ENCODE measurements at regions not wholly inside any gene's neighbourhood (a gene's known extent, or its start where the extent isn't known, plus 50 kb on each side); places are given as distances from the start of the nearest gene placed in this dataset.

DNA sequence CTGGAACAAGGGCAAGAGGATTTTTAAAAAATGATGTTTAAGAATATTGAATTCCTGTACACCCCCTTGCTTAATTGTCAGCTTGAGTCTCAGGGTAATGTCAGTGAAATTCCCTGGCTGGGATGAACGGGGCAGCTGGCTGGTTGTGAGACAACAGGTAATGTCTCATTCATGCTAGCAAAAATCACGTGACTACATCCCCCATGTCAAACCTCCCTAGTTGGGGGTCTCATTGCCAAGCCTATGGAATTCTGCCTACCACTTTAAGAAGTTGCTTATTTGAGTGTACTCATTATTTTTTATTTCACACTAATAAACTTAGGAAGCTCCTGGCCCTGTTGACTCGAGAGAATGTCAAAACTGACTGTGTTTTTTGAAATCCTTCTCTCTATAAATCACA lies 218.3 kb downstream of the ICOS start:
- no peak overlapping the region for H2AFZ ChIP-seq
- no peak overlapping the region for H3K4me3 ChIP-seq
- no peaks in the 10 kb centered on the region for H3K27me3 ChIP-seq (ENCODE audit: insufficient read depth)
- no peaks in the 10 kb centered on the region for H3F3A ChIP-seq (replicated peaks; ENCODE audit: low read depth)
- no peaks in the 10 kb centered on the region for H3K79me2 ChIP-seq (replicated peaks; ENCODE audit: insufficient read depth)
- no peak overlapping the region for H3K27ac ChIP-seq (ENCODE audit: low read depth)
- Mint-ChIP-seq H3K36me3 (ENCODE audit: low read depth) (peaks cover 9% of the 10 kb centered on the region), H3K27me3 (ENCODE audit: insufficient read depth, low read depth, poor library complexity) (peaks cover 2% of the 10 kb centered on the region), H3K9me3 (peaks cover 6% of the 10 kb centered on the region; the same call in 2 of the 3 replicates), H3K27ac (no peak overlapping the region), H3K4me1 (peaks cover 14% of the 10 kb centered on the region; the same call in 2 of the 3 replicates), H3K4me3 (no peak overlapping the region)
- DNase-seq (ENCODE audit: low spot score) (no peak), ATAC-seq (no peak)
- no peak for TF ChIP-seq EZH2 (IDR thresholded peaks at IDR 0.05; ENCODE audit: low read depth, unreplicated experiment)
- no peak for TF ChIP-seq STAT1 (IDR thresholded peaks at IDR 0.05; ENCODE audit: unreplicated experiment)
- TF ChIP-seq, protein P1, sequence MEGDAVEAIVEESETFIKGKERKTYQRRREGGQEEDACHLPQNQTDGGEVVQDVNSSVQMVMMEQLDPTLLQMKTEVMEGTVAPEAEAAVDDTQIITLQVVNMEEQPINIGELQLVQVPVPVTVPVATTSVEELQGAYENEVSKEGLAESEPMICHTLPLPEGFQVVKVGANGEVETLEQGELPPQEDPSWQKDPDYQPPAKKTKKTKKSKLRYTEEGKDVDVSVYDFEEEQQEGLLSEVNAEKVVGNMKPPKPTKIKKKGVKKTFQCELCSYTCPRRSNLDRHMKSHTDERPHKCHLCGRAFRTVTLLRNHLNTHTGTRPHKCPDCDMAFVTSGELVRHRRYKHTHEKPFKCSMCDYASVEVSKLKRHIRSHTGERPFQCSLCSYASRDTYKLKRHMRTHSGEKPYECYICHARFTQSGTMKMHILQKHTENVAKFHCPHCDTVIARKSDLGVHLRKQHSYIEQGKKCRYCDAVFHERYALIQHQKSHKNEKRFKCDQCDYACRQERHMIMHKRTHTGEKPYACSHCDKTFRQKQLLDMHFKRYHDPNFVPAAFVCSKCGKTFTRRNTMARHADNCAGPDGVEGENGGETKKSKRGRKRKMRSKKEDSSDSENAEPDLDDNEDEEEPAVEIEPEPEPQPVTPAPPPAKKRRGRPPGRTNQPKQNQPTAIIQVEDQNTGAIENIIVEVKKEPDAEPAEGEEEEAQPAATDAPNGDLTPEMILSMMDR (conservative IDR thresholded peaks at IDR 0.05; ENCODE audit: low read depth in 2 of 2): no peak
- TF ChIP-seq, protein P2, sequence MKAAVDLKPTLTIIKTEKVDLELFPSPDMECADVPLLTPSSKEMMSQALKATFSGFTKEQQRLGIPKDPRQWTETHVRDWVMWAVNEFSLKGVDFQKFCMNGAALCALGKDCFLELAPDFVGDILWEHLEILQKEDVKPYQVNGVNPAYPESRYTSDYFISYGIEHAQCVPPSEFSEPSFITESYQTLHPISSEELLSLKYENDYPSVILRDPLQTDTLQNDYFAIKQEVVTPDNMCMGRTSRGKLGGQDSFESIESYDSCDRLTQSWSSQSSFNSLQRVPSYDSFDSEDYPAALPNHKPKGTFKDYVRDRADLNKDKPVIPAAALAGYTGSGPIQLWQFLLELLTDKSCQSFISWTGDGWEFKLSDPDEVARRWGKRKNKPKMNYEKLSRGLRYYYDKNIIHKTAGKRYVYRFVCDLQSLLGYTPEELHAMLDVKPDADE (IDR thresholded peaks at IDR 0.05): no peak
- no peaks in the 10 kb centered on the region for H3K9me2 ChIP-seq (ENCODE audit: insufficient read depth)
- H3K4me2 ChIP-seq: no peak overlapping the region
- no peaks in the 10 kb centered on the region for H4K20me1 ChIP-seq (replicated peaks; ENCODE audit: insufficient read depth)
- H3K36me3 ChIP-seq (ENCODE audit: insufficient read depth): no peaks in the 10 kb centered on the region
- no peaks in the 10 kb centered on the region for H3K4me1 ChIP-seq (ENCODE audit: insufficient read depth)

DNA sequence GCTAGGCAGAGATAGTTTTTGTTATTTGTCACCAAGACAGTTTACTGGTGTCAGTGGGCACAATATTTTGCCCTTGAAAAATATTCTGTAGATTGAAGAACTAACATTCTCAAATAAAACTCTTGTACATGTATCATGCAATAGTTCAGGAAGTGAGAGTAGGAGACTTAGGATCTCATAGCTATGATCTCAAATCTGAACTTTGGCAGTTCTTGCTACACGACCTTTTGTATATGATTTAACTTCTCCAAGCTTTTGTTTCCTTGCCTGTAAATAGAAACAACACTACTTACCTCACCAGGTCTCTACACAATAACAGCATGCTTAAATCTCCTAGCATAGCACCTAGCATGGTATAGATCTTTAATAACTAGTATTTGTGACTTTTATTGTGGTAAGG lies 219.9 kb downstream of the ICOS start:
- H3K9me3 Mint-ChIP-seq: peaks cover 6% of the 10 kb centered on the region; the same call in 2 of the 3 replicates
- no peaks in the 10 kb centered on the region for H3K9me2 ChIP-seq (ENCODE audit: insufficient read depth)
- ATAC-seq: no peak
- peaks cover 9% of the 10 kb centered on the region for H3K36me3 Mint-ChIP-seq (ENCODE audit: low read depth)
- H3K4me1 ChIP-seq (ENCODE audit: insufficient read depth): peaks cover 8% of the 10 kb centered on the region; the same call in 1 of the 2 replicates
- H3K4me3 Mint-ChIP-seq: no peak overlapping the region
- H3K27ac Mint-ChIP-seq: no peak overlapping the region
- H3F3A ChIP-seq (replicated peaks; ENCODE audit: low read depth): no peaks in the 10 kb centered on the region
- H4K20me1 ChIP-seq (replicated peaks; ENCODE audit: insufficient read depth): no peaks in the 10 kb centered on the region
- no peak for DNase-seq (ENCODE audit: low spot score)
- no peaks in the 10 kb centered on the region for H3K79me2 ChIP-seq (replicated peaks; ENCODE audit: insufficient read depth)
- TF ChIP-seq, protein P3, sequence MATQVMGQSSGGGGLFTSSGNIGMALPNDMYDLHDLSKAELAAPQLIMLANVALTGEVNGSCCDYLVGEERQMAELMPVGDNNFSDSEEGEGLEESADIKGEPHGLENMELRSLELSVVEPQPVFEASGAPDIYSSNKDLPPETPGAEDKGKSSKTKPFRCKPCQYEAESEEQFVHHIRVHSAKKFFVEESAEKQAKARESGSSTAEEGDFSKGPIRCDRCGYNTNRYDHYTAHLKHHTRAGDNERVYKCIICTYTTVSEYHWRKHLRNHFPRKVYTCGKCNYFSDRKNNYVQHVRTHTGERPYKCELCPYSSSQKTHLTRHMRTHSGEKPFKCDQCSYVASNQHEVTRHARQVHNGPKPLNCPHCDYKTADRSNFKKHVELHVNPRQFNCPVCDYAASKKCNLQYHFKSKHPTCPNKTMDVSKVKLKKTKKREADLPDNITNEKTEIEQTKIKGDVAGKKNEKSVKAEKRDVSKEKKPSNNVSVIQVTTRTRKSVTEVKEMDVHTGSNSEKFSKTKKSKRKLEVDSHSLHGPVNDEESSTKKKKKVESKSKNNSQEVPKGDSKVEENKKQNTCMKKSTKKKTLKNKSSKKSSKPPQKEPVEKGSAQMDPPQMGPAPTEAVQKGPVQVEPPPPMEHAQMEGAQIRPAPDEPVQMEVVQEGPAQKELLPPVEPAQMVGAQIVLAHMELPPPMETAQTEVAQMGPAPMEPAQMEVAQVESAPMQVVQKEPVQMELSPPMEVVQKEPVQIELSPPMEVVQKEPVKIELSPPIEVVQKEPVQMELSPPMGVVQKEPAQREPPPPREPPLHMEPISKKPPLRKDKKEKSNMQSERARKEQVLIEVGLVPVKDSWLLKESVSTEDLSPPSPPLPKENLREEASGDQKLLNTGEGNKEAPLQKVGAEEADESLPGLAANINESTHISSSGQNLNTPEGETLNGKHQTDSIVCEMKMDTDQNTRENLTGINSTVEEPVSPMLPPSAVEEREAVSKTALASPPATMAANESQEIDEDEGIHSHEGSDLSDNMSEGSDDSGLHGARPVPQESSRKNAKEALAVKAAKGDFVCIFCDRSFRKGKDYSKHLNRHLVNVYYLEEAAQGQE (IDR thresholded peaks at IDR 0.05; ENCODE audit: unreplicated experiment): no peak
- peaks cover 8% of the 10 kb centered on the region; the same call in 2 of the 3 replicates for H3K4me1 Mint-ChIP-seq
- H3K27me3 ChIP-seq (ENCODE audit: insufficient read depth): no peaks in the 10 kb centered on the region
- no peak overlapping the region for H3K4me2 ChIP-seq
- no peak overlapping the region for H3K27ac ChIP-seq (ENCODE audit: low read depth)
- no peak overlapping the region for H3K4me3 ChIP-seq
- H3K27me3 Mint-ChIP-seq (ENCODE audit: insufficient read depth, low read depth, poor library complexity): no peaks in the 10 kb centered on the region
- no peaks in the 10 kb centered on the region for H3K36me3 ChIP-seq (ENCODE audit: insufficient read depth)
- no peak overlapping the region for H2AFZ ChIP-seq

All from GM23338 (cell line).